ENCODE measurements at regions not wholly inside any gene's neighbourhood (a gene's known extent, or its start where the extent isn't known, plus 50 kb on each side); places are given as distances from the start of the nearest gene placed in this dataset.

GRCh38 chr4:14871676-14872430 is 130.4 kb upstream of the CPEB2 start:
- no peaks in the 10 kb centered on the region for H3K36me3 Mint-ChIP-seq (ENCODE audit: insufficient read depth)
- no peak for DNase-seq (ENCODE audit: low spot score in 2 of 2)
- H3K4me3 Mint-ChIP-seq = no peak overlapping the region
- peaks cover 20% of the 10 kb centered on the region for H3K4me1 Mint-ChIP-seq
- no peaks in the 10 kb centered on the region for H3K9me3 Mint-ChIP-seq
- peaks cover 9% of the 10 kb centered on the region for H3K27me3 Mint-ChIP-seq
- no peak for ATAC-seq (replicated peaks; ENCODE audit: extremely low read depth, poor library complexity, severe bottlenecking)
- H3K27ac Mint-ChIP-seq (ENCODE audit: low read depth) = no peak overlapping the region

GRCh38 chr4:14874990-14875389 is 127.3 kb upstream of the CPEB2 start:
- Mint-ChIP-seq H3K36me3 (ENCODE audit: insufficient read depth) (no peaks in the 10 kb centered on the region), H3K27me3 (no peaks in the 10 kb centered on the region), H3K27ac (ENCODE audit: low read depth) (peak overlapping the region; percentile 86), H3K9me3 (no peaks in the 10 kb centered on the region), H3K4me3 (no peak overlapping the region), H3K4me1 (peaks cover 32% of the 10 kb centered on the region)
- DNase-seq (ENCODE audit: low spot score in 2 of 2) (no peak), ATAC-seq (replicated peaks; ENCODE audit: extremely low read depth, poor library complexity, severe bottlenecking) (no peak)

GRCh38 chr4:14877246-14878225 is 124.7 kb upstream of the CPEB2 start:
- ATAC-seq (replicated peaks; ENCODE audit: extremely low read depth, poor library complexity, severe bottlenecking) (peak; percentile 69), DNase-seq (ENCODE audit: low spot score in 2 of 2) (no peak)
- peaks cover 32% of the 10 kb centered on the region for H3K4me1 Mint-ChIP-seq
- H3K36me3 Mint-ChIP-seq (ENCODE audit: insufficient read depth) = no peaks in the 10 kb centered on the region
- H3K4me3 Mint-ChIP-seq = peak overlapping the region; percentile 27
- no peaks in the 10 kb centered on the region for H3K9me3 Mint-ChIP-seq
- peak overlapping the region; percentile 11 for H3K27ac Mint-ChIP-seq (ENCODE audit: low read depth)
- H3K27me3 Mint-ChIP-seq = no peaks in the 10 kb centered on the region

- Mint-ChIP-seq H3K4me3 (no peak overlapping the region), H3K4me1 (peaks cover 32% of the 10 kb centered on the region), H3K36me3 (ENCODE audit: insufficient read depth) (no peaks in the 10 kb centered on the region), H3K27me3 (no peaks in the 10 kb centered on the region), H3K9me3 (no peaks in the 10 kb centered on the region), H3K27ac (ENCODE audit: low read depth) (no peak overlapping the region)
- ATAC-seq (replicated peaks; ENCODE audit: extremely low read depth, poor library complexity, severe bottlenecking) (no peak), DNase-seq (ENCODE audit: low spot score in 2 of 2) (no peak)
These were observed 123.6 kb upstream of the CPEB2 start for GRCh38 chr4:14878681-14879080.

- Mint-ChIP-seq H3K4me3 (no peak overlapping the region), H3K27me3 (no peaks in the 10 kb centered on the region), H3K27ac (ENCODE audit: low read depth) (no peak overlapping the region), H3K9me3 (no peaks in the 10 kb centered on the region), H3K36me3 (ENCODE audit: insufficient read depth) (no peaks in the 10 kb centered on the region), H3K4me1 (peaks cover 32% of the 10 kb centered on the region)
- DNase-seq (ENCODE audit: low spot score in 2 of 2) (no peak), ATAC-seq (replicated peaks; ENCODE audit: extremely low read depth, poor library complexity, severe bottlenecking) (no peak)
These were observed 122.6 kb upstream of the CPEB2 start for GRCh38 chr4:14879683-14880082.

GRCh38 chr4:14880805-14881204 is 121.5 kb upstream of the CPEB2 start:
- no peaks in the 10 kb centered on the region for H3K9me3 Mint-ChIP-seq

GRCh38 chr4:14883166-14883565 is 119.1 kb upstream of the CPEB2 start:
- no peak overlapping the region for H3K27ac Mint-ChIP-seq (ENCODE audit: low read depth)
- ATAC-seq (replicated peaks; ENCODE audit: extremely low read depth, poor library complexity, severe bottlenecking) (no peak), DNase-seq (ENCODE audit: low spot score in 2 of 2) (no peak)
- no peaks in the 10 kb centered on the region for H3K27me3 Mint-ChIP-seq
- H3K9me3 Mint-ChIP-seq = no peaks in the 10 kb centered on the region
- no peaks in the 10 kb centered on the region for H3K36me3 Mint-ChIP-seq (ENCODE audit: insufficient read depth)
- H3K4me1 Mint-ChIP-seq = no peaks in the 10 kb centered on the region
- H3K4me3 Mint-ChIP-seq = no peak overlapping the region

More at GRCh38 chr4:14880805-14881204, 121.5 kb upstream of the CPEB2 start:
- no peak overlapping the region for H3K27ac Mint-ChIP-seq (ENCODE audit: low read depth)
- DNase-seq (ENCODE audit: low spot score in 2 of 2) (no peak), ATAC-seq (replicated peaks; ENCODE audit: extremely low read depth, poor library complexity, severe bottlenecking) (no peak)
- peaks cover 23% of the 10 kb centered on the region for H3K4me1 Mint-ChIP-seq
- H3K36me3 Mint-ChIP-seq (ENCODE audit: insufficient read depth) = no peaks in the 10 kb centered on the region
- H3K27me3 Mint-ChIP-seq = no peaks in the 10 kb centered on the region
- H3K4me3 Mint-ChIP-seq = no peak overlapping the region

- no peak overlapping the region for H3K27ac Mint-ChIP-seq (ENCODE audit: low read depth)
- no peaks in the 10 kb centered on the region for H3K4me1 Mint-ChIP-seq
- no peaks in the 10 kb centered on the region for H3K9me3 Mint-ChIP-seq
- no peaks in the 10 kb centered on the region for H3K27me3 Mint-ChIP-seq
- no peak for ATAC-seq (replicated peaks; ENCODE audit: extremely low read depth, poor library complexity, severe bottlenecking)
- H3K36me3 Mint-ChIP-seq (ENCODE audit: insufficient read depth) = no peaks in the 10 kb centered on the region
- H3K4me3 Mint-ChIP-seq = no peak overlapping the region
- DNase-seq (ENCODE audit: low spot score in 2 of 2) = no peak
These were observed 118.6 kb upstream of the CPEB2 start for GRCh38 chr4:14883661-14884060.

- Mint-ChIP-seq H3K4me3 (no peak overlapping the region), H3K9me3 (no peaks in the 10 kb centered on the region)
These were observed 114.3 kb upstream of the CPEB2 start for GRCh38 chr4:14887842-14888433.

GRCh38 chr4:14888790-14889572 is 113.3 kb upstream of the CPEB2 start:
- DNase-seq (ENCODE audit: low spot score in 2 of 2) (no peak), ATAC-seq (replicated peaks; ENCODE audit: extremely low read depth, poor library complexity, severe bottlenecking) (no peak)
- peaks cover 2% of the 10 kb centered on the region for H3K36me3 Mint-ChIP-seq (ENCODE audit: insufficient read depth)
- no peak overlapping the region for H3K27ac Mint-ChIP-seq (ENCODE audit: low read depth)
- H3K4me3 Mint-ChIP-seq = no peak overlapping the region
- no peaks in the 10 kb centered on the region for H3K27me3 Mint-ChIP-seq
- H3K4me1 Mint-ChIP-seq = no peaks in the 10 kb centered on the region
- H3K9me3 Mint-ChIP-seq = no peaks in the 10 kb centered on the region

More at GRCh38 chr4:14887842-14888433, 114.3 kb upstream of the CPEB2 start:
- Mint-ChIP-seq H3K36me3 (ENCODE audit: insufficient read depth) (peaks cover 2% of the 10 kb centered on the region), H3K4me1 (no peaks in the 10 kb centered on the region), H3K27me3 (no peaks in the 10 kb centered on the region), H3K27ac (ENCODE audit: low read depth) (no peak overlapping the region)
- ATAC-seq (replicated peaks; ENCODE audit: extremely low read depth, poor library complexity, severe bottlenecking) = no peak
- DNase-seq (ENCODE audit: low spot score in 2 of 2) = no peak

- Mint-ChIP-seq H3K4me3 (no peak overlapping the region), H3K4me1 (no peaks in the 10 kb centered on the region), H3K27me3 (peaks cover 6% of the 10 kb centered on the region)
These were observed 109.7 kb upstream of the CPEB2 start for GRCh38 chr4:14892563-14892962.

GRCh38 chr4:14893713-14894112 is 108.6 kb upstream of the CPEB2 start:
- H3K4me1 Mint-ChIP-seq = no peaks in the 10 kb centered on the region
- DNase-seq (ENCODE audit: low spot score in 2 of 2) = no peak
- H3K9me3 Mint-ChIP-seq = no peaks in the 10 kb centered on the region
- no peak for ATAC-seq (replicated peaks; ENCODE audit: extremely low read depth, poor library complexity, severe bottlenecking)
- peaks cover 6% of the 10 kb centered on the region for H3K27me3 Mint-ChIP-seq
- H3K4me3 Mint-ChIP-seq = no peak overlapping the region
- H3K36me3 Mint-ChIP-seq (ENCODE audit: insufficient read depth) = peaks cover 2% of the 10 kb centered on the region
- no peak overlapping the region for H3K27ac Mint-ChIP-seq (ENCODE audit: low read depth)

More at GRCh38 chr4:14892563-14892962, 109.7 kb upstream of the CPEB2 start:
- no peak for DNase-seq (ENCODE audit: low spot score in 2 of 2)
- Mint-ChIP-seq H3K36me3 (ENCODE audit: insufficient read depth) (peaks cover 2% of the 10 kb centered on the region), H3K9me3 (no peaks in the 10 kb centered on the region), H3K27ac (ENCODE audit: low read depth) (no peak overlapping the region)
- no peak for ATAC-seq (replicated peaks; ENCODE audit: extremely low read depth, poor library complexity, severe bottlenecking)

Measured in central memory CD8-positive, alpha-beta T cell (primary cell).